ENCODE measurements at regions not wholly inside any gene's neighbourhood (a gene's known extent, or its start where the extent isn't known, plus 50 kb on each side); places are given as distances from the start of the nearest gene placed in this dataset.

DNA sequence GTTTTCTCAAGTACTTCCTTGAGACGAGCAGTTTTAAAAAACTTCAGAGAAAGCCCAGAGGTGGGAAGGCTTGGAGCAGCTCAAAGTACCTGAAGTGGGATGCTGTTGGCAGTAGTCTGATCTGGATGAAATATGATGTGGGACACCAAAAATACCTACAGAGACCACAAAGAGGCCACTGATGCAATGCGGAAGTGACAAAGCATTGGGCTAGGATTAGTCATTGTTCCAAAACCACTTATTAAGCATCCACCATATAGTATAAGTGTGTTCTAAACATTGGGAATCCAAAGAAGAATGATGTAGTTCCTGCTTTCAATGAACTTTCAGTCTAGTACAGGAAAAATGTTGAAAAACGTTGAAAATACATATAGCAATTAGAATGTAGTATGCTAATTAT lies 386.1 kb upstream of the CNKSR2 start:
- no peak overlapping the region for H3K4me3 ChIP-seq (ENCODE audit: low read length)
- TF ChIP-seq CTCF (IDR thresholded peaks at IDR 0.05; ENCODE audit: insufficient read depth, low read depth, low read length, missing control alignments), result no peak
- peak; percentile 37 for DNase-seq (ENCODE audit: low read depth)

GRCh38 chrX:20980426-20980825 lies 393.8 kb upstream of the CNKSR2 start:
- no peak overlapping the region for H3K4me3 ChIP-seq (ENCODE audit: low read length)
- no peak for TF ChIP-seq CTCF (IDR thresholded peaks at IDR 0.05; ENCODE audit: insufficient read depth, low read depth, low read length, missing control alignments)
- DNase-seq (ENCODE audit: low read depth), result no peak

GRCh38 chrX:20974326-20974725 lies 399.9 kb upstream of the CNKSR2 start:
- no peak overlapping the region for H3K4me3 ChIP-seq (ENCODE audit: low read length)
- DNase-seq (ENCODE audit: low read depth), result peak; percentile 55
- no peak for TF ChIP-seq CTCF (IDR thresholded peaks at IDR 0.05; ENCODE audit: insufficient read depth, low read depth, low read length, missing control alignments)

- no peak for DNase-seq (ENCODE audit: low read depth)
- no peak overlapping the region for H3K4me3 ChIP-seq (ENCODE audit: low read length)
- TF ChIP-seq CTCF (IDR thresholded peaks at IDR 0.05; ENCODE audit: insufficient read depth, low read depth, low read length, missing control alignments), result no peak
These were observed 401.2 kb upstream of the CNKSR2 start for GRCh38 chrX:20973038-20973437.

DNA sequence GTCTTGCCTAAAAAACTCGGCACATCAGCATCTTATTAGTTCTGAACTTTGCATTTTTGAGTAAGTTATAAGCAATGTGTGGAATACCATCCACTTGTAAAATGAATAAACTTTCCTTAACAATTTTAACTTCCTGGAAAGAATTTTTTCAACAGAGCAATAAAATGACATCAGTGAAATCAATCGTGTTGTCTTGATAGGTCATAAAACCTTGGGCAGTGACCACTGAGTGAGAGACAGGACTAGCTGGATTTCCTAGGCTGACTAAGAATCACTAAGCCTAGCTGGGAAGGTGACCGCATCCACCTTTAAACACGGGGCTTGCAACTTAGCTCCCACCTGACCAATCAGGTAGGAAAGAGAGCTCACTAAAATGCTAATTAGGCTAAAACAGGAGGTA lies 403.0 kb upstream of the CNKSR2 start:
- TF ChIP-seq CTCF (IDR thresholded peaks at IDR 0.05; ENCODE audit: insufficient read depth, low read depth, low read length, missing control alignments), result no peak
- no peak overlapping the region for H3K4me3 ChIP-seq (ENCODE audit: low read length)
- no peak for DNase-seq (ENCODE audit: low read depth)

GRCh38 chrX:20969565-20969964 lies 404.7 kb upstream of the CNKSR2 start:
- no peak for DNase-seq (ENCODE audit: low read depth)
- H3K4me3 ChIP-seq (ENCODE audit: low read length), result no peak overlapping the region
- no peak for TF ChIP-seq CTCF (IDR thresholded peaks at IDR 0.05; ENCODE audit: insufficient read depth, low read depth, low read length, missing control alignments)

GRCh38 chrX:20968996-20969395 lies 405.2 kb upstream of the CNKSR2 start:
- TF ChIP-seq CTCF (IDR thresholded peaks at IDR 0.05; ENCODE audit: insufficient read depth, low read depth, low read length, missing control alignments), result no peak
- no peak overlapping the region for H3K4me3 ChIP-seq (ENCODE audit: low read length)
- DNase-seq (ENCODE audit: low read depth), result peak; percentile 43
